ENCODE measurements at regions not wholly inside any gene's neighbourhood (a gene's known extent, or its start where the extent isn't known, plus 50 kb on each side); places are given as distances from the start of the nearest gene placed in this dataset.

- no peak for TF ChIP-seq POLR2AphosphoS5 (IDR thresholded peaks at IDR 0.05; ENCODE audit: low read depth, low read length)
- no peak for TF ChIP-seq POLR2A (IDR thresholded peaks at IDR 0.05; ENCODE audit: low read depth, low read length)
Measured at GRCh38 chrX:39734174-39734776, 363.5 kb downstream of the BCOR start.

Measured in GM12892 (cell line).